NK-92 treated with Interleukin-12 subunit alpha and Interleukin-12 subunit beta, amount 100 ng/mL, for 24 hours (cell line): ENCODE measurements at regions not wholly inside any gene's neighbourhood (a gene's known extent, or its start where the extent isn't known, plus 50 kb on each side); places are given as distances from the start of the nearest gene placed in this dataset.

ENCODE experiments used
- DNase-seq: peaks from one replicate; lab custom pipeline; 2025; lab: John Stamatoyannopoulos, UW

DNA sequence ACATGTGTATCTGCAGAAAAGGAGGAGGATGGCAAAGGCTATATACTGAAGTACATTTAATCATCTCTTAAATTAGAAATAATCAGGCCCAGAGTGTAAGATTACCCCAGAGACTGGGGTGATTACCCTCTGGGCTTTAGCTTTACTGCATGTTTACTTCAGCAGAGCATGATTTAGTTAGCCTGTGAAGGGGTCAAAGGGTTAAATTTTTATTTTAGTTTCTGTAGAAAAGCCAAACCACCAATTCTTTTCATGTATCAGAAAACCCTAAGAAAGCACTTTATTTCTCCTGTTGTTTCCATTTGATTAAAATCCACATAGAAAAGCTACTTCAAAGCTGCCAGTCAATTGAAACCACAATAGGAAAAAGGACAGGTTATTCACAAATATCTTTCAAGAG is 101.5 kb upstream of the LSM8 start:
- no peak for DNase-seq

DNA sequence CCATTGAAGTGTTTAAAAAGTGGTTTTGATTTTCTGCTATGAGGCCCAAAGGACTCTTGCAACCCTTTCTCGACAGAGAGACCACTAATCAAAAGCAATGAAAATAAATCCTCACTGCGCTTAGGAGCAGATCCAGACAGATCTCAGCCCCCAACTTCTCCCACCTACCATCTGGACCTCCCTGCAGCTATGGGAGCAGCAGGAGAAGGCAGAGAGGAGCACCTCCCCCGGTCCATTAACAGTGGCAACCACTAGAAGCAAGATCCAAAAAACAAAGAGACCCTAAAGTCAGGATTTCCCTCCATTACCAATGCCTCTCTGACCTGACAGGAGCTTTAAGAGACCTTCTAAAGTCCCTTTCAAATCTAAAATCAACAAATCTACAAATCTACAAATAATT is 99.0 kb upstream of the LSM8 start:
- no peak for DNase-seq

DNA sequence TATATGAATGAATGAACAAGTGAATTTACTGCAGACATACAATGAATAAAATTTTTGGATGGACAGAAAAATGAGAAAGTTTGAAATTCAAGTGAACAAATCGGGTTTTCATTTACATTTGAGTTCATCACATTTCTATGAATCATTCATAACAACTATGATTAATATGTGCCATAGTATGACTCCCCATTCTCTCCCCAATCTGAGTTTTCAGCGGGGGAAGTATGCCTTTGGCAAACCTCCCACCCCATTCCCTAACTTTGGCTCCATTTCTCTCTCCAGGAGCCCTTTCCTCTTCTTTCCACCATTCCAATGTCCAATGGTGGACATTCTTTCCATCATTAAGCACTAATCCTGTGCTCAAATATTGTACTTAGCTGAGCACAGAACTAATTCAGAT is 96.8 kb upstream of the LSM8 start:
- no peak for DNase-seq

DNA sequence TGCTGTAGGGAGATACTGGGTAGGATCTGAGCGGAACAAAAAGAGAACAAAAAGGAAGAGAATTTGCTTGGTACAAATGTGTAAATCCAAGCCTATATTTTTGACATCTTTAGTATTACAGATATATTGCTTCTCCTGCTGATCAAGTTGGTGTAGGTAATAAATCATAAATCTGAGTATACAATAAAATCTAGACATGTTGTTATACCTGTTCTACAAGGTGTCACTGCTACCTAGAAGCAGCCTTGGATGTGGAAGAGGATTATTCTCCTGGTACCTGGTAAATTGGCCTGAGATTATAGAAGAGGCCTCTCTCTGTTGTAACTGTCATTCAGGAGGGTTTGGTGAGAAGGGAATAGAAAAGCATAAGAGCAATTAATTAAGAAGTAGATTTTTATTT is 89.9 kb upstream of the LSM8 start:
- no peak for DNase-seq

DNA sequence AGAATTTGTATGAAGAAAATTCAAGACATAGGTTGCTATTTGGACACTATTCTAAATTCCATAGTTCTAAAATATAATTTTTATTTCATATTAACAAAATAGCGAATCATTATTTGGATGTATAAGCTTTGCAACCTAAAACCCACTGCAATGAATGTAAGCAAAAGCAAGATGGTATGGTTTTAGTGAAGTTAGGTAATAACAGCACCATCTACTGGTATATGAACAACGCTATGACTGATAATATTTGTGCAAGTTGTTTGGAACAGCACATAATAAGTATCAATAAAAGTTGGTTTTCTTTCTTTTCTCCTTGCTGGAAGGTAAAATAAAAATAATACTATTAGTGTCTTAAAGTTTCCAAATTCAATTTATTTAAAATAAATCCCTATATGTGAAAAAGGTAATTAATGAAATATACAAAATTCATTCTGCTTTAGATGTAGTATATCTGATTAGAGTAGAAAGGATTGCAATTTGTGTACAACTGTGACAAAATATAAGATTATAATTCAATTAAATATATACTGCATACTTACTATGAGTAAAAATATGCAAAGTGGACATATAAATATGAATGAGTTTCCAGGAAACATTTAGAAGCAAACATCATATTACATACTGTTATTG is 79.0 kb upstream of the LSM8 start:
- no peak for DNase-seq

DNA sequence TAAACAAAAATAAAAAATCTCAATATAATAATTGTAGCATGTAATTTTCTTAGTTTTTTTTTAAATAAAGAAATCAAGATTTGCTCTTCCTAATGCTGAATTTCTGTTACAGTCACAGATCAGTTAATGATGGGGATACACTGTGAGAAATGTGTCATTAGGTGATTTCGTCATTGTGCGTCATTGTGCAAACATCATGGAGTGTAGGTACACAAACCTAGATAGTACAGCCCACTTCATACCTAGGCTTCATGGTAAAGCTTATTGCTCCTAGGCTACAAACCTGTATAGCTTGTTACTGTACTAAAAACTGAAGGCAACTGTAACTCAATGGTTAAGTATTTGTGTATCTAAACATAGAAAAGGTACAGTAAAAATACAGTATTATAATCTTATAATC is 74.4 kb upstream of the LSM8 start:
- DNase-seq = no peak

DNA sequence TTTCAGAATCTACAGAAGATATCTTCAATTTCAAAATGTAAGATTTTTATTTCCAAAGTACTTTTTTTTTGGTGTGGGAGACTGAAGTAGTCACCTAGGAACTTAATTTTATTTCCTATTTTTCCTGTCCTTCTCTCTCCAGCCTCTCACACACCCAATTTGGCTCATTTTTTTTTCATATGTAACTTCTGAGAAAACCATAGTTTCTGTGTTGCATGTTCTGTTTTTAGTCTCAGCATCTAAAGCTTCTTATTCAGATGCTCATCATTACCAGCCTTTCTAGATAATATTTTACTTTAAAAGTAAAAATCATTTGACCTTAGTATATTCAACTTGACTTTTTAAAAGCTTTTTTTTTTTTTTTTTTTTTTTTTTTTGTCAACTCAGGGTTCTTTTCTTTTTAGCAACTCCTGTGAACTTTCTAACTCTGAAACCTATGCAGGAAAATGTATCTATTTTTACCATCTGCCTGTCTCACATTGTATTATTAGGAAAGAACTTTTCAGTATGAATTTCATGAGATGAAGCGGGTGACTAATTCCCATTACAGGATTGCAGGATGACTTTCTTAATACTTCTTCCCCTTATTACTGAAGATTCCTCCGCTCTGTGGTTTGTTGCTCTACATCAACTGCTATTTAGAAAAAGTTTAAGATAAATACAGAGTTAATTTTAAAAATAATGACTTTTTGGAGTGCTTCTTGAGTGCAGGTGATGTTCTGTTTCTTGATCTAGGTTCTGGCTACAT is 73.6 kb upstream of the LSM8 start:
- DNase-seq = no peak

DNA sequence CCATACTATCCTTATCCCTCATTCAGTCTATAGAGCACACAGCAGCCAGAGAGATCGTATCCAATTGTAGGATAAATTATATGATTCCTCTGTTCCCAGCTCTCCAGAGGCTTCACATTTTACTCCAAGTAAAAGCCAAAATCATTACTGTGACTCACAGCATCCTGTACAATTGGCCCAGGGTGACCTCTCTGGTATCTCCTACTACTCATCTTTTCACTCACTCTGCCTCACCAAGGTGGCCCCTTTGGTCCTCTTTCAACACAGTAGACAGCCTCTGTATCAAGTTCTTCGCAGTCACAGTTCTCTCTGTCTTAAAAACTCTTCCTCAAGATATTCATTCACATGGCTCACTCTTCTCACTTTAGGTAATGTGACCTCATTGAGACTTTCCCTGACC is 72.6 kb upstream of the LSM8 start:
- DNase-seq = no peak

DNA sequence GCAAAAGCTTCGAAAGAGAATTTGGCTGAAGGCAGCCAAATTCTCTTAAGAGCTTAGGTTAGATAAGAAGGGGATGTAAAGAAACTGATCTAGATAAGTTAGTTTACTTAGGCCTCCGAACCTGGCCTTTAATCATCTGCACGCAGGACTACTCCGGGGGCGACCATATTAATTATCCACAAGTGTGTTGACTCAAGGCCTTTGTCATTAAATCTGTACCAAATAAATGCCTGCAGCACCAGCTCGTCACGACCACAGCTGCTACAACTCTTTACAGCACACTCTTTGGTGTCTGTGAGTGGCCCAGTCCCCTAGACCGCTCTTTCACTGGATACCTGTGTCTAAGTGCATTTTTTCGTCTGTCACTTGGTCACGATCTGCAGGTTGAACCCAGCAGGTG is 69.8 kb upstream of the LSM8 start:
- DNase-seq = no peak

DNA sequence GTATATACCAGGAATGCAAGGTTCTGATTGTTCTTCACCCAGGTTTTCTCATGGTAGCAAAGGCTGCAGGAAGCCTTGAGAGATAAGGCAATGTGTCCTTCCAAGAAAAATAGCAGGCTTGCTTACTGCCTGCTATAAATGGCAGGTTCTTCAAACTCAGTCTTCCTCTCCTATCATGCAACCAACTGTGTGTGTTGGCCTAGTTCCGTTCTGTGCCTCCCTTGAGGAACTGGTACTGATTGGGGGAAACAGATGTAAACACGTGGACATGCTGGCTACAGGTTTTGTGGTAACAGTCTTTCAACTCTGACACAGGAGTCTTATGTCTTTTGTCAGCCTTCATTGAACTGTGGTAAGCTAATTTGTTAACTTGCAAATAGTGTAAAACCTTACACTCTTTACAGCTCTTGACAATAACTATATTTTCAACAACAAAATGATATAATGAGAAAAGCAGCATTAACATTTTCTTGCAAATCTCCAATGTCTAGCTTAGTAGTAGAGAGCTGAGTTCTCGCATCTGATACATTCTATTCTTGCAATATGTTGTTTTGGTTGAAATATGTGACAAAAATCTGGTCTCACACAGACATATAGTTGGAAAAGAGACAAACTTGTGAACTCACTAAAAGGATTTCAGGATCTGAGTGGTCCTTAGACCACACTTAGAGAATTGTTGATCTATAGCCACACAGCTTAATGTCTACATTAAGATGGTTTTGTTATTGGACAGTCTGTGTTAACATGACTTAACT is 54.7 kb upstream of the LSM8 start:
- no peak for DNase-seq

DNA sequence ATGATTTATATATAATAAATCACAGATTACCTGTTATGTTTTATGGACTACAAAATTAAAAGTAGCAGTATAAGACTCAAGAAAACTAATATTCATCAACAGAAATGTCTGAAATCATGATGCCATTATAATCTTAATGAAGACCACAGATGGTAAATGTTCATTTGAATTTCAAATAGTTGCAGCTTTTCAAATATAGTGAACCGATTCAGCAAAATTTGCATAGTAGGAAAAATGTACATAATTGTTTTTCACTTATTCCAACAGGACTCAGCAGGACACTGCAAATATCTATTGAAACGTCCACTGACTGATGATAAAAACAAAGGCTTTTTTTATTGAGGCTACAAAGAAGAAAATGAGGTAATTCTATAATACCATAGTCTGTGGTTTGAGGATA is 51.2 kb upstream of the LSM8 start:
- DNase-seq = no peak
